ENCODE measurements at regions not wholly inside any gene's neighbourhood (a gene's known extent, or its start where the extent isn't known, plus 50 kb on each side); places are given as distances from the start of the nearest gene placed in this dataset.

DNA sequence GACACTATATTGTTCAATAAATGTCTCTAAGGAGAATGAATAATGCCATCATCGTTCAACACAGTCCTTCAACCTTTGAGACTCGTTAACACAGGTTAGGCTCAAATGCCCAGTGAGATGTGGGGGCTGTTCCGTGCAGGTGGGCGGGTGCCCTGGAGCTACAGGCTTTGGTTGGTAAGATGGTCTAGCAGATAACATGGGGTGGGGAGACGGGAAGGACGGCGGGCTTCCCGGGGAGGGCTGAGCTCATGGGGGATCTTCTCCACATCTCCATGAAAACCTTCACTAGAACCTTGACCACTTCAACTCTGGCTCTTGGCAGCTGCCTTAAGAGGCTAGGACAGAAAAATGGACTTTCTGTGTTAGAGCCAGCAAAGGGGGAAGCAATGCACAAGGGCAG lies 134.1 kb upstream of the TCERG1L start:
- no peak for DNase-seq (ENCODE audit: low spot score)

DNA sequence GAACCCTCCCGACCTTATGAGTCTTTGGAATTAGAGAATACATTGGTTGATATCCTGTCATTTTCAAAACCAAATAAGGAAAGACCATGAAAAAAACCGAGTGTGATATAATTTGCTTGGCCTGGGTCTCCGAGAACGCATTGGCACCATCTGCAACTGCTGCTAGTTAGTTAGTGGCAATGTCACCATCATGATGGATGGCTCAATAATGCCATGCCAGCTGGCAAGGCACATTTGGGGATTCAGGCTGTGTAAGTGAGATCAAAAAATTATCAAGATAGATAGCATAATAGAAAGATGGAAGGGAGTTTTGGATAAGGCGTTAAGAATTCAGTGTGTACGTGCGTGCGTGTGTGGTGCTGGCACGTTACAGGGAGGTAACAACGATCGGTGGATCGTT lies 134.7 kb upstream of the TCERG1L start:
- DNase-seq (ENCODE audit: low spot score), result no peak

DNA sequence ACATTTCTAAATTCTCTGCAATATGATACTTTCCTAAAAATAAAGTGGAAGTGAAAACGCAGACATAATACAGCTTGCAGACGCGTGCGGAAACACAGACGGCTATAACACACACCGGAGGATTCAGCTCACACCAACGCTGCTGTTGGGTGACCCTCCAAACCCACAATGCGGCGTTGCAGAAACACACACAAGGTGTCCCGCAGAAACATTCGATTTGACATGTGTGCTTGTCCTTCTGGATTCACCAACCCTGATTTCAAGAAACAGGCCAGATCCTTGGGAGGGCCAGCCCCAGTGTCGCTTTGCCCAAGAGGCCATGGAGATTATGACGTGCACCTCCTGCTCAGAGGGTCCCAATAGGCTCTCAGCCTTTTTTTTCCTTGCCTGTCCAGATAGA lies 136.7 kb upstream of the TCERG1L start:
- no peak for DNase-seq (ENCODE audit: low spot score)

DNA sequence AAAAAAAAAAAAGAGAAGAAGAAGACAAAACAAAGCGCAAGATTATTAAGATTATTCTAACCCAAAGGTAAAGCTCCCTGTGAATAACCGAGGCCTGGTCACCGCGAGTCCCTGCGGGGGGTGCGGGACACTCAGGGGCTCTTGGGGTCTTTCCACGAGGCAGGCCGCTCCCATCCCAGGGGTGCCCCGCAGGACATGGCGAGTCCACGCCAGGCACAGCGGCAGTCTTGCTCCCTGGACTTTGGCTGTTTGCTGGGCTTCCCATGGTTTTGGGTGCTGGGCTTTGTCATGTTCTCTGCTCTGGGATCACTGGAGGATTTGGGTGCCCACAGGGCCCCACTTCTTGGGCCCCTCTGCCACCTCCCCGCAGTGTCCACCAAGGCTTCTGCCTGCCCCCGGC lies 137.4 kb upstream of the TCERG1L start:
- DNase-seq (ENCODE audit: low spot score), result no peak

DNA sequence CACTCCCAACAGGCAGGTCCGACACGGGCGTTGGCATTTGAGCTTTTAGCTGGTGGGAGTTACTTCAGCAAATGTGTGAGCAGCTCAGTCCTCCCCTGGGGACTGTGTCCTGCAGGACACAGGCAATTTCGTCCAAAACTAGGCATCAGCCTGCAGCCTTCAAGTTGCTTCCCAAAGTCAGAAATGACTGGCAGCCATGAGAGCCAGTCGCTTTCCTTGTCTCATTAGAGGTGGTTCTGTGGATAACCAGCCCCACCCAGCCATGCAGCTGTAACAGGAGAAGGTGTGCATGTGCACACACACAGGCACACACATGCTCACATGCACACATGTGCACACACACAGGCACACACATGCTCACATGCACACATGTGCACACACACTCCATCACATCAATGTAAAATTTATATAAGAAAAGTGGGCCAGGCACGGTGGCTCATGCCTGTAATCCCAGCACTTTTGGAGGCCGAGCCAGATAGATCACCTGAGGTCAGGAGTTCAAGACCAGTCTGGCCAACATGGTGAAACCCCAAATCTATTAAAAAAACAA lies 138.8 kb upstream of the TCERG1L start:
- no peak for DNase-seq (ENCODE audit: low spot score)

DNA sequence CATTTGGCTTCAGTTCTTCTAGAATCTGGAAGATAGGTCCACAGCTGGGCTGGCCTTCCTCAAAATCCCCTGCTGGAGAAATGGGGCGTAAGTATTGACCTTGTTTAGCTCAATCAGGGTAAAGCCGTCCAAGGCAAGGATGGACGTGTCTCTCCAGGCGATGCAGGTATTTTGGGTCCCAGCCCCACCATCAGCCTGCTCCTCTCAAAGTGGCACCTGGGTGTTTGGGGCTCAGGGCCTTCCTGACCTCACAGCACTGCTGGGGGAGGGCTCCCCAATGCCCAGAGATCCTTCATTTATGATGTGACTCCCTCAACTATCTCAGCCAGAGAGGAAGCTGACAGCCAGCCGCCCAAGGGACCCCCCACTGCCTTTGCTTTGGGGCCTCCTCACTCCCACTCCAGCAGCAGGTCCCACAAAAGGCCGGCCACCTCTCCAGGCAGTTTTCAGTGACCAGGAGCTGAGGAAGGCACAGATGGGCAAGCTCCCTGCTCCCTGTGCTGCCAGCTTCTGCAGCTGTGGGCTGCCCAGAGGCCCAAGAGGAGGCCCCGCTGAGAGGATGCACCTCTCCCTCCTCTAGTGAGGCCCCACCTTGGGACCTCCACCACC lies 140.0 kb upstream of the TCERG1L start:
- DNase-seq (ENCODE audit: low spot score), result no peak

DNA sequence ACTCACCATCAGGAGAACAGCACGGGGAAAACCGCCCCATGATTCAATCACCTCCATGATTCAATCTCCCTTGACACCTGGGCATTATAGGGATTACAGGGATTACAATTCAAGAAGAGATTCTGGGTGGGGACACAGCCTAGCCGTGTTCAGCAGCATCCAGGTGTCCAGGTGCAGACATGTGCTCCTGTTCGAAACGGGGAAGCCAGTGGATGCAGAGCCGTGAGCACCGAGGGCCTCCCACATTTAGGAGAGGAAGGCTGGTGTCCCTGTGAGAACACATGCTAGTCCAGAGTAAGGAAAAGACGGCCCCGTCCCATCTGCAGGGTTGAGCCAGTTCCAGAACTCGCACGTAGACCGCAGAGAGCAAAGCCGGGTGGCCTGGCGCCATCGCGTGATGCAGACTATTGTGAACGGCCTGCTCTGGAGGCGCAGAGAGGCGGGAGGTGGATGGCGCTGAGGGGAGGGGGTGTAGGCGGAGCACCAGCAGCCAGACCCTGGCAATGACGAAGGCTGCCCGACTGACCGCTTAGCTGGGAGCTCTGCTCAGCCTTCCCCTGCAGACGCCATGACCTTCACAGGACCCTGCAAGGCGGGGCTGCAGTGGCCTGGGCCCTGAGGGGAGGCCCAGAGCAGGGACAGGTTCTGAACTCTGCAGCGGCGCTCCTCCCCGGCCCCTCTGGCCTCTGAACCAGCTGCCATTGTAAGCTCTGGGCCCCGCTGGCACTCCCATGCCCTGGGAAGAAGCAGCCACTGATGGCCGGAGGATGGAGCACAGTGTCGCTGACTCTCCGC lies 141.6 kb upstream of the TCERG1L start:
- DNase-seq (ENCODE audit: low spot score), result peak; percentile 48

DNA sequence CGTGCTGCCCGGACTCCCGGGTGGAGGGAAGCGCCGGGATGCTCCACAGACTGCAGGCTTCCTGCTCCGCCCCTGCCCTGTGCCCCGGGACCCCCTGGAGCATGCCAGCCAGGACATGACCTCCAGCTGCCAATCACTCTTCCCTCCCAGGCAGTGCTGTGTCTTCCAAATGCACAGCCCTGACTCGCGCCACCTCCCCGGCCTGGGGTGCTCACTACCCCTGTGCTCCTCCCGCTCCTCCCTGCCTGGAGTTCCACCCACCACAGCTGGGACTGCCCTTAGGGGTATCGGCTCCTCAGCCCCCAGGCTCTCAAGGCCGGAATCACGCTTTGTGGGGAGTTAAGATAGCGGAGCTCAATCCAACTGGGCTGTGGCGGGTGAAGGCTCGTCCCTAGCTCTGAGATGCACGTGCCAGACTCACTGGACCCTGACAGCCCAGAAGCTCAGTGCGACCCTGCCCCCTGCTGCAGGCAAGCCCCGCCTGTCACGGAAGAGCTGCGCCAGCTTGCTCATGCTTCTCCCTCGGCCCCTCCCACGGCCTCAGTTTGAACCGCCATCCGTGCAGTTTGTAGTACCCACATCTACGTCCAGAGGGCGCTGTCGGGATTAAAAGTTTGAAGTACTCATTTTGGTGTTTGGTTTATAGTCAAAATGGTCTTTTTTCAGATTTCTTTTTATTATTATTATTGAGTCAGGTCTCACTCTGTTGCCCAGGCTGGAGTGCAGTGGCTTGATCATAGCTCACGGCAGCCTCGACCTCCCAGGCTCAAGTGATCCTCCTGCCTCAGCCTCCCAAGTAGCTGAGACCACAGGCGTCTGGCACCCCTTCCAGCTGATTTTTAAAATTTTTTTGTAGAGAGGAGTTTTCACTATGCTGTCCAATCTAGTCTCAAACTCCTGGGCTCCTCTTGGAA lies 142.5 kb upstream of the TCERG1L start:
- peak; percentile 65 for DNase-seq (ENCODE audit: low spot score)

DNA sequence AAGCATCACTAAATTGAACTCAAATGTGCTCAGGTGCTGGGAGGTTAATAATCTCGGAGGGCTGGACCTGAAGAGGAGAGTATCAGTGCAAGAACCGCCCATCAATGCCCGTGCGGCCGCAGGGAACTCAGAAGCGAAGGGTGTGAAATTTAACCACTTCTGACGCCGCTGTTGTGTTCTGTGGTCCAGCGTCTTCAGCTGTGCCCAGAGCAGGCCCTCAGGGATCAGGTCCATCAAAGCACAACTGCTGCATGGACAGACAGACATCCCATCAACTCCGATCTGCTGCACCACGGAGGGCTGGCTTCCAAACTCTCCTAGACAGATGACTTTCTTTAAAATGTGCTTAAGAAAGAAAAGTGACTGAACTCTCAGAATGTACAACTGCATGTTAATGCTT lies 144.9 kb upstream of the TCERG1L start:
- DNase-seq (ENCODE audit: low spot score), result no peak

DNA sequence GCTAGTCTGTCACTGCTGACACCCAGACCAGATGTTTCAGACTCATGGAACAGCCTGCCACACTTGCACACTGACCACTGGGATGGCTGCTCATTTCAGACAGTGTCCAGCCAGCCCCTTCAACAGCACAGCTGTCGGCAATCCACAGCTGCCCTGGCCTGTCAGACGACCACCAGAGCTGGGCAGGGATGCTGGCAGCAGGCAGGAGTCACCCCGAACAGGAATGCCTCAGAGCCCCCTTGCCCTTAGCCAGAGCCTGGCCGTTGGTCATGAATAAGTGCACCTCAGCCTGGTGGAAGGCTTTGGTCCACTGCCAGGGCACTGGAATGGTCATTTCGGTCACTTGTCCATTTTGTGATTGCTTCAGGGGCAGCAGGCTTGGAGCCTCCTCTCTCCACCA lies 149.6 kb upstream of the TCERG1L start:
- DNase-seq (ENCODE audit: low spot score), result no peak

DNA sequence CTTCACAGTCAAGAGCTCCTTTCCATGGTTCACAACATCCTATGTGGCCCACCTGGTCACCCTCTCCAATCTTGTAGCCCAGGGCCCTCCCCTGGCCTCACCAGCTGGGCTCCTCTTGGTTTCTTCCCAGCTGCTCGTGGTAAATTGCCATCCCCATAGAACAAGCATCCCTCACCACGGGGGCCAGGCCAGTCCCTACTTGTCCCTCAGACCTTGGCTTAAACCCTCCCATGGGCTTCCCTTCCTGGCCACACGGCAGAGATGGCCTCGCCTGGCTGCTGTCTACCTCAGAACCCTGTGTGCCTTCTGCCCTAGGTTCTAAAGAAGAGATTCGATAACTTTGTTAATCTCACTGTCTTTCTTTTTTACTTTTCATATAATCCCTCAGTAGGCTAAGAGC lies 153.3 kb upstream of the TCERG1L start:
- DNase-seq (ENCODE audit: low spot score), result no peak

DNA sequence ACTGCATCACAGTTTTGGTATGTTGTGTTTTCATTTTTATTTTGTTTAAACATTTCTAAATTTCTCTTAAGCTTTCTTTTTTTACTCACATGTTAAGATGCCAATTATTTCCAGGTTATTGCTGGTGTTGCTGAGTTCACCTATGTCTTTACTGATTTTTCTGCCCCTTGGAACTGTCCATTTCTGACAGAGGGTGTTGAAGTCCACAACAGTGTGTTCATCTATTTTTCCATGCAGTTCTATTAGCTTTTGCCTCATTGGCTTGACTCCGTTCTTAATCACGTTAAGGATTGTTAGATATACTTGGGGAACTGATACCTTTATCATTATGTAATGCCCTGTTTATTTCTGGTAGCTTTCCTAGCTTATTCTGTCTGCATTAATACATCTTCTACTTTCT lies 158.0 kb upstream of the TCERG1L start:
- DNase-seq (ENCODE audit: low spot score), result no peak

DNA sequence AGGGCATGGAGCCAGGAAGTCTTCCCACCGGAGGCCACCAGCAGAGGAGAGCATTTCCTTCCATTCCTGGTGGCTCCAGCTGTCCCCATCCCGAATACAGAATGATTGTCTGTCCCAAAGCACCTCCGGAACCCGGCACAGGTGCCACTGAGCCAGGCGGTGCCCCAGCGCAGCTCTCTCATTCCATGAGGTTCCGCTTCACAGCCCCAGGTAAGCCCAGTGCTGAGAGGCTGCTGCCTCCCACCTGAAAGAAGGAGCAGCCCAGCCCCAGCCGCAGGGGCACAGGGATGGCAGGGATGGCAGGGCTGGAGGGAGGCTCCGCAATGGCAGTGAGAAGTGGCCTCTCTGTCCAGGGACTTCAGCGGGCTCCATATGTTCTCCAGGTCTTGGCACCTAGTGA lies 162.1 kb upstream of the TCERG1L start:
- no peak for DNase-seq (ENCODE audit: low spot score)

DNA sequence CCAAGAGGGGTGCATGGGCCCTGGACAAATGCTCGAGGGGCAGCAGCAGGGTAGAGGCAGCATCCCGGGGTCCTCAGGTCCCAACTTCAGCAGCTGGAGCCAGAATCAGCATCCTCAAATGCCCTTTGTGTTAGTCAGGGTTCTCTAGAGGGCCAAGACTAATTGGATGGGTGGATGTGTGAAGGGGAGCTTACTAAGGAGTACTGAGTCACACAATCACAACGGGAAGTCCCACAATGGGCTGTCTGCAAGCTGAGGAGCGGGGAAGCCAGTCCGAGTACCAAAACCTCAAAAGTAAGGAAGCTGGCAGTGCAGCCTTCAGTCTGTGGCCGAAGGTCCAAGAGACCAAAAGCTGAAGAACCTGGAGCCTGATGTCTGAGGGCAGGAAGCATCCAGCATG lies 162.9 kb upstream of the TCERG1L start:
- DNase-seq (ENCODE audit: low spot score), result no peak

DNA sequence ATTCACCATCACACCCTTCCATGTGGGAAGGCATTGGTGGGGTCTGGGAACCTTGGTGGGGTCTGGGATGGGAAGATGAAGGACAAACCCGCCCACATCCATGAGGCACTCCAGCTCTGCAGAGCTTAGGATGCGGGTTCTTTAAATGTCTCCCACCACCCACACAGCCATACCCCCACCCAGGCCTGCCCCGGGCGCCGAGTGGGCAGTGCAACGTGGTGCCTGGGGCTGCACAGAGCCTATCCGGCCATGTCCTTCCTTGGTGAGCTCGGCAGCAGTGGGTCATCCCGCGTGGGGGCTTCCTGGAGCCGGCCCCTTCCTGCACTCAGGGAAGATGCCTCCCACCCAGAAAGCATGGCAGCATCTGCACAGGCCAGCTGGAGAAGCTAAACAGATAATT lies 163.5 kb upstream of the TCERG1L start:
- no peak for DNase-seq (ENCODE audit: low spot score)

DNA sequence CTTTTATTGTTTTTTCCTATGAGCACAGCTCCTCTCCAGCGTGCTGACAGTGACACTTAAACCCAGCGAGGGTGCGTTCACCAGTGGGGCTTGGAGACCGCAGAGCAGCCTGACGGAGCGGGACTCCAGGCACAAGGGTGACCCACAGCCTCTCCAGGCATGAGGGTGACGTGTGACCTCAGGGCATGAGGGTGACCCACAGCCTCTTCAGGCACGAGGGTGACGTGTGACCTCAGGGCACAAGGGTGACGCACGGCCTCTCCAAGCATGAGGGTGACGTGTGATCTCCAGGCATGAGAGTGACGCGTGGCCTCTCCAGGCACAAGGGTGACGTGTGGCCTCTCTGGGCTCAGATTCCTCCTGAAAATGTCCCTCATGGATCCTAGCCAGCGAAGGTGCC lies 164.3 kb upstream of the TCERG1L start:
- DNase-seq (ENCODE audit: low spot score), result no peak

DNA sequence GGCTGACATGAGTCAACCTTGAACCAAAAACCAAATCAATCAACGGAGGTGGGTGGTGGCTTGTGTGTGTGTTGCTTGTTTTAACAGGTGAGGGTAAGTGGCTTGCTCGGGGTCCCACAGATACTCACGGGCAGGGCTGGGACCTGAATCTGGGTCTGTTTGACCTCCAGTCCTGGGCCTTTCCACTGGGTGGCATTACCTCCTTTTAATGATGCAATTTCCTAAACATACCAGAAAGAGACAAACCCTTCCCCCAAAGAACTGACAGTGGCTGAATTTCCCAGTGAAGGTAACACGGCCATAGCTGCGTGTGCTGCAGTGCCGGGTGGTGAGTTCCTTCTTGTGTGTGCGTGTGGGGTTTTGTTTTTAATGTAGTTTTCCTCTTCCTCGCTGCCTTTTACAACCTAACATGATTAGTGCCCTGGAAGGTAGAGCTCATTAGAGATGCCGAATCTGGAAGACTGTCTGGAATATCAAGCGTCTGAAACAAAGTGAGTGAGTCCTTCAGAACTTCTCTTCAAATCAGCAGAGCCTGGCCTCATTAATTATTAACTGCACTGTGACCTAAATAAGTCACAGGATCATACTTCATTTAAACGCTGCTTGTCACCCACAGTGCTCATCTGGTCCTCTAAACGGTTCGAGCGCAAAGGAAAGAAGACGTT lies 166.1 kb upstream of the TCERG1L start:
- no peak for DNase-seq (ENCODE audit: low spot score)

DNA sequence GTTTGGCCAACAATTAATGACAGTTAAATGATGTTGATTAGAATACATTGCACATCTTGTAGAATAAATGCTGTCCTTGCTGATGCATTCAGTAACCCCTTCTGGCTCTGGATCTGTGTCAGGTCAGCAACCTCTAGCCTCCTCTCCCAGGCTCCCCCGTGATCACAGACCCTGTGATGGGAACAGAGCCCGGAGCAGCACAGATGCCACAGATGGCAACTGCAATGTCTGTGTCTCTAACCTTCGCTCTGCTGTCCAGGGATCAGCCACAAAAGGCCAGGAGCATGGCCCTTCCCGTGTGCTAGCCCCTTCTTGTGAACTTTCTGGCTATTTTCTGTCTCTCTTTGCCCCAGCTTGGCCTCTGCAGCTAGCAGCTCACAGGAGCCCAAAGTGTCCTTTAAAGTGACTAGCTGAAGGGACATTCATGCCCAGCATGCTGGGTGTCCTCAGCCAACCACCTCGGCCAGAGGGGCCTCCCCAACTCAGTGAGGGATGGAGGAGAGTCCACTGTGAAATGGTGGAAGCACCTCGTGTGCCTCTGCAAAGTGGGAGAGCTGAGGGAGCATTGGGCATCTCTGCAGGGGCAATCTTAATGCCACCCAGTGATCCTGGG lies 167.0 kb upstream of the TCERG1L start:
- no peak for DNase-seq (ENCODE audit: low spot score)

DNA sequence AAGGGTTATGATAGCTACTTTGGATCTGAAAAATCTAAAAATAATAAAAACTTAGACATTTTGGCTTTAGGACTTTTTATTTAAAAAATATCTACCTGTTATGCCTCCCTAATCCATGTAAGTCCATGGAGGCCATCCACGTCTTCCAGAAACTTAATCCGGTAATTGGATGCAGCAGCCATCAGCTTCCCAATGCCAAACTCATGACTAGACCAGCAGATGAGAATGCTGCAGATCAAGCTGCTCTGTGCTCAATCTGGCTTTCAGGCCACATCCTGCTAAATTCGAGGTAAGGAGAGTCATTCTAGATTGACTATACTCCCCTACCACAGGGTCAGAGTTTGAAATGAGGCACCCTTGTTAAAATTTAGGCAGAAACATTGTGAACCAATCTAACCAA lies 168.5 kb upstream of the TCERG1L start:
- DNase-seq (ENCODE audit: low spot score), result no peak

DNA sequence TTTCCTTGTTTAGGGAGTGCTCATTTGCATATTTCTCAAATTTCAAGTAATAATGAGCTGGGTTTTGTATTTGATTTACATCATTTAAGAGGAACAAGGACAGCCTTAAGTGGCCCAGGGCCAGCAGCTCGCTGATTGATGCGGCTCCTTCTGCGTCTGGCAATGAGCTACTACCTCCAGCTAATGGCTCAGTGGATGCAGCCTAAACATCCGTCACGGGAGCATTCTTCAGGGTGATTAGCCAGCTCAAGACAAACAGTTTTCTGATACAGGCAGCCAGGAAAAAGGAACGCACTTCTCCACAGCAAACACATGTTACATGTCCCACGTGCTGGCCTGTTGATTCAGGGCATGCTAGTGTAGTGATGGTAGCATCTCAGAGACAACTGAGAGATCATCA lies 169.3 kb upstream of the TCERG1L start:
- DNase-seq (ENCODE audit: low spot score), result no peak

DNA sequence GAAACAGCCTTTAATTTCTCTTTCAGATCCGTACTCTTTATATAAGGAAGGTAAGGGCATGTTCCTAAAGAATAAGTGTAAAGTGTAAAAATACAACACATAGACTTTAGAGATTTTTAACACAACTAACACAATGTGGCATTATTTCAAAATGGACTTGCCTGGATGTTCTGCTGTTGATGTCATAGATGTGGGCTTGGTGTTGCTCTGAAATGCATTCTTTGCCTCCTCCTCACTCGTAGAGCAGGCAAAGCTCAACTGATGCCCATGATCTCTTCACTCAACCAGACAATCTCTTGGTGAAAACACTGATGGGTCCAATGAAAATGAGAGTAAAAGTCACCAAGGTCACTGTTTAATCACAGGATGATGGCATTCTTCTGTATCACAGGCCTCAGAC lies 174.2 kb upstream of the TCERG1L start:
- DNase-seq (ENCODE audit: low spot score), result no peak

DNA sequence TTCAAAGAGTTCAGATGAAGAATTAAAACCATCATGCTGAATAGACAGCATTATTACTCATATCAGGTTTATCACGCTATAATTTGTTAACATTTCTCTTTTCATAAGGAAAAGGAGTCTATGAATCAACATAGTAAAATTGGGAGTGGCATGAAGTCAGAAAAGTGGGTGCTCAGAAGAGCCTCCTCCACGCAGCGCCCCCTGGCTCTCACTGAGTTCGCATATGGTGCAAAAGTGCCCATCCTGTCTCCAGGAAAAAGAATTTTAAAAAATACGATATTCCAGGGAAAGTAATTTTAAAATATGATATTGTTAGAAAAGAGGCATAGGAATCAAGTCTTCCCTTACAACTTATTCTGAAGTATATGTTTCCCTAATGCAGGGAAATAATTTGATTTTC lies 176.3 kb upstream of the TCERG1L start:
- DNase-seq (ENCODE audit: low spot score), result no peak
